Thyroid gland (tissue), 4 donors: ENCODE measurements at regions not wholly inside any gene's neighbourhood (a gene's known extent, or its start where the extent isn't known, plus 50 kb on each side); places are given as distances from the start of the nearest gene placed in this dataset.

Source experiments
- CTCF ChIP-seq, 6 experiments: fragments of 200-600 bp in 3 of 6; fragments of 450-650 bp in 3 of 6; sonication (generic) in 3 of 6; IDR thresholded peaks; one replicate each; pipeline ENCODE4 v1.5.1; 2016 to 2019; ENCODE audit warnings: antibody characterized with exemption in 6 of 6, mild to moderate bottlenecking in 2 of 6, inconsistent platforms in 1 of 6, moderate library complexity in 1 of 6
- POLR2A ChIP-seq, 2 donors: fragments of 450-650 bp; IDR thresholded peaks; one replicate each; pipeline ENCODE4 v1.6.1; 2017; ENCODE audit warnings: antibody characterized with exemption in 2 of 2, mild to moderate bottlenecking in 2 of 2, moderate library complexity in 1 of 2

- TF ChIP-seq CTCF (IDR thresholded peaks at IDR 0.05) = no peak
- TF ChIP-seq POLR2A (IDR thresholded peaks at IDR 0.05) = no peak
Observed at GRCh38 chr6:67642582-67642981, 992.5 kb upstream of the ADGRB3 start.
